Activated CD8-positive, alpha-beta memory T cell treated with anti-CD3 and anti-CD28 coated beads, Interleukin-2, amount 10 ng/mL, durations not matched to agents 7 days and 5 days (primary cell): ENCODE measurements at regions not wholly inside any gene's neighbourhood (a gene's known extent, or its start where the extent isn't known, plus 50 kb on each side); places are given as distances from the start of the nearest gene placed in this dataset.
"Not testable (repeated sequence)": the region's sequence is repeated elsewhere in the genome, so short reads cannot be mapped to it uniquely, and the experiment has no call there.

Experiments used
- ATAC-seq: fragments of 150-1000 bp; cut with Tn5 transposase; one replicate; pipeline ENCODE4 v1.10.0; 2021; ENCODE audit warnings: moderate library complexity
- CTCF ChIA-PET: fragments of 350-600 bp; sonication (Branson Sonifier 250); formaldehyde crosslinking; loops from one replicate; lab custom pipeline; 2021; ENCODE audit warnings: antibody characterized with exemption; lab: Charles Lee
- DNase-seq: peaks from one replicate; pipeline ENCODE4 v3.0.0-alpha.2; 2020
- H3K27ac Mint-ChIP-seq: one replicate; pipeline ENCODE4 v1.8.0; 2021; ENCODE audit warnings: mild to moderate bottlenecking, mixed read lengths
- H3K27me3 Mint-ChIP-seq: one replicate; pipeline ENCODE4 v1.8.0; 2021; ENCODE audit warnings: mixed read lengths
- H3K36me3 Mint-ChIP-seq: one replicate; pipeline ENCODE4 v1.8.0; 2021; ENCODE audit warnings: mild to moderate bottlenecking, mixed read lengths
- H3K4me1 Mint-ChIP-seq: one replicate; pipeline ENCODE4 v1.8.0; 2021; ENCODE audit warnings: mixed read lengths
- H3K4me3 Mint-ChIP-seq: one replicate; pipeline ENCODE4 v1.8.0; 2021; ENCODE audit warnings: mild to moderate bottlenecking, moderate library complexity, mixed read lengths
- H3K9me3 Mint-ChIP-seq: one replicate; pipeline ENCODE4 v1.8.0; 2022; ENCODE audit warnings: low read depth, mixed read lengths

- H3K4me1 Mint-ChIP-seq = no peaks in the 10 kb centered on the region
- DNase-seq (no peak), ATAC-seq (no peak)
- H3K36me3 Mint-ChIP-seq = no peaks in the 10 kb centered on the region
- H3K9me3 Mint-ChIP-seq = no peaks in the 10 kb centered on the region
- H3K27me3 Mint-ChIP-seq = no peaks in the 10 kb centered on the region
- CTCF ChIA-PET = no interaction called here
- H3K27ac Mint-ChIP-seq = no peak overlapping the region
- no peak overlapping the region for H3K4me3 Mint-ChIP-seq
These were observed 102.7 kb downstream of the RNASET2 start for GRCh38 chr6:166853371-166854325.

- Mint-ChIP-seq H3K27ac (no peak overlapping the region), H3K4me3 (no peak overlapping the region), H3K36me3 (no peaks in the 10 kb centered on the region)
These were observed 103.8 kb downstream of the RNASET2 start for GRCh38 chr6:166852451-166852975.

GRCh38 chr6:166851911-166852310 lies 104.4 kb downstream of the RNASET2 start:
- ATAC-seq (no peak), DNase-seq (no peak)
- Mint-ChIP-seq H3K4me3 (no peak overlapping the region), H3K4me1 (peaks cover 3% of the 10 kb centered on the region), H3K36me3 (no peaks in the 10 kb centered on the region), H3K27me3 (peaks cover 2% of the 10 kb centered on the region), H3K9me3 (no peaks in the 10 kb centered on the region), H3K27ac (no peak overlapping the region)
- CTCF ChIA-PET = no interaction called here

More at GRCh38 chr6:166852451-166852975, 103.8 kb downstream of the RNASET2 start:
- no peaks in the 10 kb centered on the region for H3K27me3 Mint-ChIP-seq
- no peaks in the 10 kb centered on the region for H3K9me3 Mint-ChIP-seq
- CTCF ChIA-PET = no interaction called here
- ATAC-seq (no peak), DNase-seq (no peak)
- no peaks in the 10 kb centered on the region for H3K4me1 Mint-ChIP-seq

GRCh38 chr6:166851426-166851825 lies 104.9 kb downstream of the RNASET2 start:
- ATAC-seq (no peak), DNase-seq (no peak)
- Mint-ChIP-seq H3K27me3 (peaks cover 2% of the 10 kb centered on the region), H3K36me3 (no peaks in the 10 kb centered on the region), H3K4me1 (peaks cover 7% of the 10 kb centered on the region), H3K4me3 (no peak overlapping the region), H3K27ac (no peak overlapping the region), H3K9me3 (no peaks in the 10 kb centered on the region)
- CTCF ChIA-PET = no interaction called here

- H3K27me3 Mint-ChIP-seq = peaks cover 5% of the 10 kb centered on the region
- ATAC-seq (no peak), DNase-seq (no peak)
- no peaks in the 10 kb centered on the region for H3K36me3 Mint-ChIP-seq
- peaks cover 11% of the 10 kb centered on the region for H3K4me1 Mint-ChIP-seq
- H3K9me3 Mint-ChIP-seq = no peaks in the 10 kb centered on the region
- CTCF ChIA-PET = no interaction called here
- H3K27ac Mint-ChIP-seq = no peak overlapping the region
- no peak overlapping the region for H3K4me3 Mint-ChIP-seq
These were observed 105.7 kb downstream of the RNASET2 start for GRCh38 chr6:166850677-166851076.

- CTCF ChIA-PET = no interaction called here
- Mint-ChIP-seq H3K4me3 (no peak overlapping the region), H3K36me3 (no peaks in the 10 kb centered on the region), H3K27ac (no peak overlapping the region), H3K4me1 (peaks cover 11% of the 10 kb centered on the region), H3K9me3 (no peaks in the 10 kb centered on the region), H3K27me3 (peaks cover 6% of the 10 kb centered on the region)
- DNase-seq (no peak), ATAC-seq (no peak)
These were observed 106.6 kb downstream of the RNASET2 start for GRCh38 chr6:166849749-166850183.

- DNase-seq = no peak
- Mint-ChIP-seq H3K36me3 (no peaks in the 10 kb centered on the region), H3K4me1 (peaks cover 11% of the 10 kb centered on the region), H3K27ac (no peak overlapping the region), H3K4me3 (no peak overlapping the region), H3K9me3 (no peaks in the 10 kb centered on the region), H3K27me3 (peaks cover 12% of the 10 kb centered on the region)
- CTCF ChIA-PET = no interaction called here
- ATAC-seq = no peak
These were observed 107.2 kb downstream of the RNASET2 start for GRCh38 chr6:166848979-166849748.

- DNase-seq, H3K9me3 Mint-ChIP-seq, H3K36me3 Mint-ChIP-seq, CTCF ChIA-PET, H3K4me3 Mint-ChIP-seq, ATAC-seq: not testable (repeated sequence)
- H3K27me3 Mint-ChIP-seq = peaks cover 21% of the 10 kb centered on the region
- peaks cover 11% of the 10 kb centered on the region for H3K4me1 Mint-ChIP-seq
- H3K27ac Mint-ChIP-seq = peak overlapping the region; percentile 63
These were observed 109.8 kb downstream of the RNASET2 start for GRCh38 chr6:166846446-166847142.

- Mint-ChIP-seq H3K27ac (no peak overlapping the region), H3K36me3 (no peaks in the 10 kb centered on the region), H3K4me3 (no peak overlapping the region), H3K4me1 (peaks cover 11% of the 10 kb centered on the region), H3K27me3 (peaks cover 21% of the 10 kb centered on the region), H3K9me3 (no peaks in the 10 kb centered on the region)
- ATAC-seq = no peak
- CTCF ChIA-PET = no interaction called here
- DNase-seq = no peak
These were observed 113.7 kb downstream of the RNASET2 start for GRCh38 chr6:166842607-166843006.

GRCh38 chr6:166841216-166841615 lies 115.1 kb downstream of the RNASET2 start:
- no peak overlapping the region for H3K27ac Mint-ChIP-seq
- H3K4me1 Mint-ChIP-seq = peaks cover 2% of the 10 kb centered on the region
- ATAC-seq (no peak), DNase-seq (no peak)
- peaks cover 17% of the 10 kb centered on the region for H3K27me3 Mint-ChIP-seq
- H3K4me3 Mint-ChIP-seq = no peak overlapping the region
- CTCF ChIA-PET = interaction anchor here (0.5 kb wide), 1 partner anchor 39 kb away, joined by 3 read pairs; no protein-coding TSS in a partner anchor
- peaks cover 3% of the 10 kb centered on the region for H3K36me3 Mint-ChIP-seq
- no peaks in the 10 kb centered on the region for H3K9me3 Mint-ChIP-seq

- H3K27me3 Mint-ChIP-seq = peaks cover 15% of the 10 kb centered on the region
- H3K4me3 Mint-ChIP-seq = no peak overlapping the region
- peaks cover 3% of the 10 kb centered on the region for H3K9me3 Mint-ChIP-seq
- CTCF ChIA-PET = no interaction called here
- no peak for ATAC-seq
- no peak for DNase-seq
- no peaks in the 10 kb centered on the region for H3K4me1 Mint-ChIP-seq
- H3K27ac Mint-ChIP-seq = no peak overlapping the region
- H3K36me3 Mint-ChIP-seq = peaks cover 5% of the 10 kb centered on the region
These were observed 116.8 kb downstream of the RNASET2 start for GRCh38 chr6:166839569-166839968.

- DNase-seq = no peak
- Mint-ChIP-seq H3K4me1 (peaks cover 4% of the 10 kb centered on the region), H3K27me3 (peaks cover 10% of the 10 kb centered on the region), H3K4me3 (no peak overlapping the region), H3K27ac (no peak overlapping the region), H3K9me3 (peaks cover 5% of the 10 kb centered on the region), H3K36me3 (peaks cover 8% of the 10 kb centered on the region)
- CTCF ChIA-PET = no interaction called here
- no peak for ATAC-seq
These were observed 117.4 kb downstream of the RNASET2 start for GRCh38 chr6:166838987-166839386.
